ENCODE measurements at regions not wholly inside any gene's neighbourhood (a gene's known extent, or its start where the extent isn't known, plus 50 kb on each side); places are given as distances from the start of the nearest gene placed in this dataset.

- no peak for TF ChIP-seq ZNF701 (tag by site-specific recombination; IDR thresholded peaks at IDR 0.05)
- no peak for TF ChIP-seq CTCF (tag by site-specific recombination; IDR thresholded peaks at IDR 0.05)
- TF ChIP-seq ZBTB1 (tag by site-specific recombination; IDR thresholded peaks at IDR 0.05) = no peak
- no peak for TF ChIP-seq KLF7 (tag by site-specific recombination; IDR thresholded peaks at IDR 0.05; ENCODE audit: borderline replicate concordance)
- TF ChIP-seq ZNF138 (tag by site-specific recombination; IDR thresholded peaks at IDR 0.05; ENCODE audit: borderline replicate concordance) = no peak
- TF ChIP-seq GLI2 (tag by site-specific recombination; IDR thresholded peaks at IDR 0.05; ENCODE audit: borderline replicate concordance, low read depth) = no peak
- TF ChIP-seq GLI4 (tag by site-specific recombination; IDR thresholded peaks at IDR 0.05) = no peak
Observed at GRCh38 chr14:43765474-43765873, 741.6 kb downstream of the FSCB start.

Measured in HEK293 (cell line).